ENCODE measurements at regions not wholly inside any gene's neighbourhood (a gene's known extent, or its start where the extent isn't known, plus 50 kb on each side); places are given as distances from the start of the nearest gene placed in this dataset.
"Not testable (repeated sequence)": the region's sequence is repeated elsewhere in the genome, so short reads cannot be mapped to it uniquely, and the experiment has no call there.

- 80 to 81% methylated on average over 2 to 3 of the region's 4 CpGs for WGBS, 2 donors
- H3K36me3 ChIP-seq (ENCODE audit: control insufficient read depth in 1 of 2, insufficient read depth in 2 of 2, low read length in 1 of 2); H3K27ac ChIP-seq (ENCODE audit: low read depth in 1 of 2, low read length in 2 of 2); H3K4me1 ChIP-seq (ENCODE audit: control insufficient read depth in 1 of 2, insufficient read depth in 2 of 2, low read length in 2 of 2); H3K9me3 ChIP-seq (ENCODE audit: control insufficient read depth, low read length); H3K27me3 ChIP-seq (ENCODE audit: control insufficient read depth in 1 of 2, insufficient read depth in 2 of 2, low read length in 1 of 2); ATAC-seq (ENCODE audit: low FRiP score); H3K4me3 ChIP-seq (ENCODE audit: low read length in 2 of 2); intact Hi-C loops (cut with DNase I): not testable (repeated sequence)
- peak; percentile 11 to 22 for DNase-seq
Observed at GRCh38 chr9:62908271-62908670, 1718.4 kb downstream of the SPATA31A7 start.

DNA sequence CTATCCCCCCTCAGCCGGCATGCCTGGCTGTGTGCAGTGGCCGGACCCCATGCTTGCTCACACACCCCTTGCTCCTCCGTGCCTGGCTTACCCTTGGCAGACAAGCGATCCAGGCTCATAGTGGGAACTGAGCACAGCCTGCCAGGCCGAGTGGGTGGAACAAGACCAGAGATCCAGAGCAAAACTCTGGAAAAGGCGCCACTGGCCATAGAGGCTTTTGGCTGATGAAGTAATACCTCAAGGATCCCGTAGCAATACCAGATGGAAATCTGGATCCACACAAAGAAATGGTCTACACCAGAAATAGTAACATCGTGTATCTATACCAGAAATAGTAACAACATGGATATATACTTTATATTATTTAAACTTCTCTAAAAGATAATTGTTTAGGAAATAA lies 1719.6 kb downstream of the SPATA31A7 start:
- WGBS, 2 donors, result 71 to 75% methylated on average over 4 to 5 of the region's 8 CpGs
- H3K27me3 ChIP-seq (ENCODE audit: control insufficient read depth in 1 of 2, insufficient read depth in 2 of 2, low read length in 1 of 2); H3K36me3 ChIP-seq (ENCODE audit: control insufficient read depth in 1 of 2, insufficient read depth in 2 of 2, low read length in 1 of 2); H3K27ac ChIP-seq (ENCODE audit: low read depth in 1 of 2, low read length in 2 of 2); intact Hi-C loops (cut with DNase I); ATAC-seq (ENCODE audit: low FRiP score); H3K4me1 ChIP-seq (ENCODE audit: control insufficient read depth in 1 of 2, insufficient read depth in 2 of 2, low read length in 2 of 2); H3K4me3 ChIP-seq (ENCODE audit: low read length in 2 of 2); H3K9me3 ChIP-seq (ENCODE audit: control insufficient read depth, low read length): not testable (repeated sequence)
- DNase-seq, result peak; percentile 29 to 45

DNA sequence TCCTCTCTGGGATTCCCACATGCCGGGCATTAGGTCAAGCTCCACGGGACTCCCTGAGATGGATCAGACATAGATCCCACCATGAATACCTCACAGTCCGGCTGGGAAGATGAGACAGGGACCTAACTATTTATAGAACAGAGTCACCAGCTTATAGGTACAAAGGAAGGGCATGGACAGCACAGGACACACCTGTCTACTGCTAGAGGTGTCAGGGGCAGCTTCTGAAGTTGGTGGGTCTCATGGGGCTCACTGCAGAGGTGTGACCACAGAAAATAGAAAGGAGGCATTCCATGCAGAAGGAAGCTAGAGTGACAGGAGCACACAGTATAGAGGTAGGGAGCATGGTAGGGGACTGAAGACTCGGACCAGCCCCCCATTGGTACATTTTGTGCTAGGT lies 1722.4 kb downstream of the SPATA31A7 start:
- DNase-seq; H3K4me1 ChIP-seq (ENCODE audit: control insufficient read depth in 1 of 2, insufficient read depth in 2 of 2, low read length in 2 of 2); intact Hi-C loops (cut with DNase I); ATAC-seq (ENCODE audit: low FRiP score); H3K27me3 ChIP-seq (ENCODE audit: control insufficient read depth in 1 of 2, insufficient read depth in 2 of 2, low read length in 1 of 2); H3K9me3 ChIP-seq (ENCODE audit: control insufficient read depth, low read length); H3K27ac ChIP-seq (ENCODE audit: low read depth in 1 of 2, low read length in 2 of 2); H3K4me3 ChIP-seq (ENCODE audit: low read length in 2 of 2); H3K36me3 ChIP-seq (ENCODE audit: control insufficient read depth in 1 of 2, insufficient read depth in 2 of 2, low read length in 1 of 2): not testable (repeated sequence)
- WGBS, 2 donors, result no CpG with 5 or more reads among the region's 4 CpGs

- ATAC-seq (ENCODE audit: low FRiP score); H3K27me3 ChIP-seq (ENCODE audit: control insufficient read depth in 1 of 2, insufficient read depth in 2 of 2, low read length in 1 of 2); H3K27ac ChIP-seq (ENCODE audit: low read depth in 1 of 2, low read length in 2 of 2); H3K36me3 ChIP-seq (ENCODE audit: control insufficient read depth in 1 of 2, insufficient read depth in 2 of 2, low read length in 1 of 2); H3K9me3 ChIP-seq (ENCODE audit: control insufficient read depth, low read length); H3K4me3 ChIP-seq (ENCODE audit: low read length in 2 of 2); H3K4me1 ChIP-seq (ENCODE audit: control insufficient read depth in 1 of 2, insufficient read depth in 2 of 2, low read length in 2 of 2); intact Hi-C loops (cut with DNase I): not testable (repeated sequence)
- WGBS, 2 donors, result 33 to 38% methylated on average over 10 to 11 of the region's 21 CpGs
- DNase-seq, result peak; percentile 12 to 40
Observed at GRCh38 chr9:62915168-62915567, 1725.3 kb downstream of the SPATA31A7 start.

GRCh38 chr9:62915661-62916060 lies 1725.8 kb downstream of the SPATA31A7 start:
- DNase-seq, result peak in 1 of 2 donors; percentile 12
- H3K4me3 ChIP-seq (ENCODE audit: low read length in 2 of 2); intact Hi-C loops (cut with DNase I); H3K27me3 ChIP-seq (ENCODE audit: control insufficient read depth in 1 of 2, insufficient read depth in 2 of 2, low read length in 1 of 2); H3K9me3 ChIP-seq (ENCODE audit: control insufficient read depth, low read length); H3K36me3 ChIP-seq (ENCODE audit: control insufficient read depth in 1 of 2, insufficient read depth in 2 of 2, low read length in 1 of 2); H3K4me1 ChIP-seq (ENCODE audit: control insufficient read depth in 1 of 2, insufficient read depth in 2 of 2, low read length in 2 of 2); H3K27ac ChIP-seq (ENCODE audit: low read depth in 1 of 2, low read length in 2 of 2): not testable (repeated sequence)
- 0% methylated on average over 14 of the region's 32 CpGs; no CpG with 5 or more reads in 1 of the 2 donors for WGBS, 2 donors
- ATAC-seq (ENCODE audit: low FRiP score), result peak; percentile 100

- WGBS, 2 donors, result 83 to 93% methylated on average over 2 to 3 of the region's 3 CpGs
- not testable (repeated sequence) for H3K9me3 ChIP-seq (ENCODE audit: control insufficient read depth, low read length)
Observed at GRCh38 chr9:62918648-62919385, 1729.0 kb downstream of the SPATA31A7 start.

GRCh38 chr9:62931484-62931883 lies 1741.6 kb downstream of the SPATA31A7 start:
- ATAC-seq (ENCODE audit: low FRiP score); H3K27ac ChIP-seq (ENCODE audit: low read depth in 1 of 2, low read length in 2 of 2); H3K36me3 ChIP-seq (ENCODE audit: control insufficient read depth in 1 of 2, insufficient read depth in 2 of 2, low read length in 1 of 2); intact Hi-C loops (cut with DNase I); DNase-seq; H3K27me3 ChIP-seq (ENCODE audit: control insufficient read depth in 1 of 2, insufficient read depth in 2 of 2, low read length in 1 of 2); H3K4me1 ChIP-seq (ENCODE audit: control insufficient read depth in 1 of 2, insufficient read depth in 2 of 2, low read length in 2 of 2); H3K4me3 ChIP-seq (ENCODE audit: low read length in 2 of 2); H3K9me3 ChIP-seq (ENCODE audit: control insufficient read depth, low read length): not testable (repeated sequence)
- no CpG with 5 or more reads among the region's 4 CpGs for WGBS, 2 donors

More at GRCh38 chr9:62918648-62919385, 1729.0 kb downstream of the SPATA31A7 start:
- ATAC-seq (ENCODE audit: low FRiP score); H3K27me3 ChIP-seq (ENCODE audit: control insufficient read depth in 1 of 2, insufficient read depth in 2 of 2, low read length in 1 of 2); H3K36me3 ChIP-seq (ENCODE audit: control insufficient read depth in 1 of 2, insufficient read depth in 2 of 2, low read length in 1 of 2); H3K27ac ChIP-seq (ENCODE audit: low read depth in 1 of 2, low read length in 2 of 2); intact Hi-C loops (cut with DNase I); H3K4me3 ChIP-seq (ENCODE audit: low read length in 2 of 2); H3K4me1 ChIP-seq (ENCODE audit: control insufficient read depth in 1 of 2, insufficient read depth in 2 of 2, low read length in 2 of 2): not testable (repeated sequence)
- DNase-seq, result peak; percentile 34

- WGBS, 2 donors, result no CpG with 5 or more reads among the region's 2 CpGs
- H3K36me3 ChIP-seq (ENCODE audit: control insufficient read depth in 1 of 2, insufficient read depth in 2 of 2, low read length in 1 of 2); H3K4me1 ChIP-seq (ENCODE audit: control insufficient read depth in 1 of 2, insufficient read depth in 2 of 2, low read length in 2 of 2); intact Hi-C loops (cut with DNase I); DNase-seq; H3K9me3 ChIP-seq (ENCODE audit: control insufficient read depth, low read length); H3K27ac ChIP-seq (ENCODE audit: low read depth in 1 of 2, low read length in 2 of 2); H3K27me3 ChIP-seq (ENCODE audit: control insufficient read depth in 1 of 2, insufficient read depth in 2 of 2, low read length in 1 of 2); H3K4me3 ChIP-seq (ENCODE audit: low read length in 2 of 2): not testable (repeated sequence)
- peak; percentile 67 for ATAC-seq (ENCODE audit: low FRiP score)
Observed at GRCh38 chr9:62952840-62953239, 1763.0 kb downstream of the SPATA31A7 start.

All from aorta (tissue), 5 donors.